ENCODE measurements at regions not wholly inside any gene's neighbourhood (a gene's known extent, or its start where the extent isn't known, plus 50 kb on each side); places are given as distances from the start of the nearest gene placed in this dataset.

DNA sequence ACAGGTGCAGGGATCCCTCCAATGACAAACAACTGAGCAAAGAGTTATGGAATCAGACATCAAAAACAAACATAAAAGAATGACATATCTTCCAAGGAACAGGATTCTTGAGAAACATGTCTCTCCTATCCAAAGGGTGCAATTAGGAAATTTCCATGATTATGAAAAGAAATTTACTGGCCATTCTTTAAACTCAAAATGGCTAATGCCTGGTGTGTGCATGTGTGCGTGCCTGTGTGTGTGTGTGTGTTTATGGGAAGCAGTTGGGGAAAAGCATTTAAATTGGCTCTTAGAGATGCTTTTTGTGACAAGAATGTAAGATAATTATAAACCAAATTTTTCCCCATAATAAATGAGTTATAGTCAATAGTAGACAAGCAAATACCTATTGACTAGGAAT is 320.5 kb upstream of the THBS1 start:
- TF ChIP-seq SUZ12 (IDR thresholded peaks at IDR 0.05; ENCODE audit: extremely low read depth, insufficient read depth, insufficient read length) (no peak), ZNF274 (IDR thresholded peaks at IDR 0.05; ENCODE audit: low read depth, low read length) (no peak)
